Activated naive CD8-positive, alpha-beta T cell treated with anti-CD3 and anti-CD28 coated beads, Interleukin-2, amount 10 ng/mL, durations not matched to agents 7 days and 5 days (primary cell): ENCODE measurements at regions not wholly inside any gene's neighbourhood (a gene's known extent, or its start where the extent isn't known, plus 50 kb on each side); places are given as distances from the start of the nearest gene placed in this dataset.

Source experiments
- ATAC-seq: fragments of 150-1000 bp; cut with Tn5 transposase; one replicate; pipeline ENCODE4 v1.10.0; 2021; ENCODE audit warnings: low read depth, moderate library complexity
- POLR2A ChIA-PET: fragments of 350-600 bp; sonication (Branson Sonifier 250); formaldehyde crosslinking; loops from one replicate; lab custom pipeline; 2021; ENCODE audit warnings: antibody characterized with exemption; lab: Charles Lee
- DNase-seq: peaks from one replicate; pipeline ENCODE4 v3.0.0; 2021
- H3K27ac Mint-ChIP-seq: one replicate; pipeline ENCODE4 v1.8.0; 2022; ENCODE audit warnings: mild to moderate bottlenecking, mixed read lengths
- H3K27me3 Mint-ChIP-seq: one replicate; pipeline ENCODE4 v1.8.0; 2022; ENCODE audit warnings: mild to moderate bottlenecking, moderate library complexity, mixed read lengths
- H3K36me3 Mint-ChIP-seq: one replicate; pipeline ENCODE4 v1.8.0; 2021; ENCODE audit warnings: mild to moderate bottlenecking, mixed read lengths
- H3K4me1 Mint-ChIP-seq: one replicate; pipeline ENCODE4 v1.8.0; 2021; ENCODE audit warnings: mixed read lengths
- H3K4me3 Mint-ChIP-seq: one replicate; pipeline ENCODE4 v1.8.0; 2022; ENCODE audit warnings: mild to moderate bottlenecking, moderate library complexity, mixed read lengths
- H3K9me3 Mint-ChIP-seq: one replicate; pipeline ENCODE4 v1.8.0; 2021; ENCODE audit warnings: mixed read lengths

- no peaks in the 10 kb centered on the region for H3K36me3 Mint-ChIP-seq
- no peak overlapping the region for H3K27ac Mint-ChIP-seq
- DNase-seq (no peak), ATAC-seq (no peak)
- no peaks in the 10 kb centered on the region for H3K27me3 Mint-ChIP-seq
- no peaks in the 10 kb centered on the region for H3K4me1 Mint-ChIP-seq
- no peak overlapping the region for H3K4me3 Mint-ChIP-seq
- no peaks in the 10 kb centered on the region for H3K9me3 Mint-ChIP-seq
- POLR2A ChIA-PET = no interaction called here
These were observed 91.5 kb upstream of the TMEFF2 start for GRCh38 chr2:192286093-192286701.

- Mint-ChIP-seq H3K9me3 (no peaks in the 10 kb centered on the region), H3K27ac (no peak overlapping the region), H3K4me3 (no peak overlapping the region), H3K27me3 (no peaks in the 10 kb centered on the region), H3K36me3 (no peaks in the 10 kb centered on the region), H3K4me1 (no peaks in the 10 kb centered on the region)
- POLR2A ChIA-PET = no interaction called here
- ATAC-seq (no peak), DNase-seq (no peak)
These were observed 88.7 kb upstream of the TMEFF2 start for GRCh38 chr2:192283450-192283849.

GRCh38 chr2:192278701-192279100, 84.0 kb upstream of the TMEFF2 start:
- no peaks in the 10 kb centered on the region for H3K9me3 Mint-ChIP-seq
- H3K4me1 Mint-ChIP-seq = no peaks in the 10 kb centered on the region
- ATAC-seq (no peak), DNase-seq (no peak)
- no peaks in the 10 kb centered on the region for H3K27me3 Mint-ChIP-seq
- H3K4me3 Mint-ChIP-seq = no peak overlapping the region
- no peaks in the 10 kb centered on the region for H3K36me3 Mint-ChIP-seq
- H3K27ac Mint-ChIP-seq = no peak overlapping the region
- POLR2A ChIA-PET = no interaction called here

GRCh38 chr2:192277494-192278109, 82.9 kb upstream of the TMEFF2 start:
- ATAC-seq (no peak), DNase-seq (no peak)
- POLR2A ChIA-PET = no interaction called here
- Mint-ChIP-seq H3K9me3 (no peaks in the 10 kb centered on the region), H3K27me3 (no peaks in the 10 kb centered on the region), H3K4me3 (no peak overlapping the region), H3K4me1 (no peaks in the 10 kb centered on the region), H3K27ac (no peak overlapping the region), H3K36me3 (no peaks in the 10 kb centered on the region)

- no peak overlapping the region for H3K4me3 Mint-ChIP-seq
- ATAC-seq = no peak
- no peaks in the 10 kb centered on the region for H3K27me3 Mint-ChIP-seq
- H3K27ac Mint-ChIP-seq = no peak overlapping the region
- H3K4me1 Mint-ChIP-seq = no peaks in the 10 kb centered on the region
- no peaks in the 10 kb centered on the region for H3K9me3 Mint-ChIP-seq
- DNase-seq = no peak
- POLR2A ChIA-PET = no interaction called here
- H3K36me3 Mint-ChIP-seq = no peaks in the 10 kb centered on the region
These were observed 80.9 kb upstream of the TMEFF2 start for GRCh38 chr2:192275632-192276031.

- no peaks in the 10 kb centered on the region for H3K36me3 Mint-ChIP-seq
- POLR2A ChIA-PET = no interaction called here
- no peak for ATAC-seq
- no peak for DNase-seq
- no peak overlapping the region for H3K4me3 Mint-ChIP-seq
- no peak overlapping the region for H3K27ac Mint-ChIP-seq
- no peaks in the 10 kb centered on the region for H3K9me3 Mint-ChIP-seq
- no peaks in the 10 kb centered on the region for H3K4me1 Mint-ChIP-seq
- H3K27me3 Mint-ChIP-seq = no peaks in the 10 kb centered on the region
These were observed 72.8 kb upstream of the TMEFF2 start for GRCh38 chr2:192267484-192267883.

- no peaks in the 10 kb centered on the region for H3K27me3 Mint-ChIP-seq
- no peak overlapping the region for H3K4me3 Mint-ChIP-seq
- no peak overlapping the region for H3K27ac Mint-ChIP-seq
- ATAC-seq (no peak), DNase-seq (no peak)
- no peaks in the 10 kb centered on the region for H3K9me3 Mint-ChIP-seq
- no peaks in the 10 kb centered on the region for H3K4me1 Mint-ChIP-seq
- POLR2A ChIA-PET = no interaction called here
- H3K36me3 Mint-ChIP-seq = no peaks in the 10 kb centered on the region
These were observed 71.0 kb upstream of the TMEFF2 start for GRCh38 chr2:192265751-192266150.

GRCh38 chr2:192254444-192254843, 59.7 kb upstream of the TMEFF2 start:
- Mint-ChIP-seq H3K27me3 (no peaks in the 10 kb centered on the region), H3K27ac (no peak overlapping the region), H3K9me3 (no peaks in the 10 kb centered on the region), H3K4me3 (no peak overlapping the region), H3K4me1 (no peaks in the 10 kb centered on the region), H3K36me3 (no peaks in the 10 kb centered on the region)
- DNase-seq (no peak), ATAC-seq (no peak)
- POLR2A ChIA-PET = no interaction called here

GRCh38 chr2:192253692-192254091, 59.0 kb upstream of the TMEFF2 start:
- no peaks in the 10 kb centered on the region for H3K4me1 Mint-ChIP-seq
- H3K4me3 Mint-ChIP-seq = no peak overlapping the region
- POLR2A ChIA-PET = no interaction called here
- ATAC-seq (no peak), DNase-seq (no peak)
- no peak overlapping the region for H3K27ac Mint-ChIP-seq
- H3K36me3 Mint-ChIP-seq = no peaks in the 10 kb centered on the region
- no peaks in the 10 kb centered on the region for H3K9me3 Mint-ChIP-seq
- no peaks in the 10 kb centered on the region for H3K27me3 Mint-ChIP-seq

GRCh38 chr2:192250961-192251360, 56.2 kb upstream of the TMEFF2 start:
- Mint-ChIP-seq H3K36me3 (no peaks in the 10 kb centered on the region), H3K9me3 (no peaks in the 10 kb centered on the region), H3K27ac (no peak overlapping the region), H3K4me3 (no peak overlapping the region), H3K4me1 (no peaks in the 10 kb centered on the region), H3K27me3 (no peaks in the 10 kb centered on the region)
- DNase-seq (no peak), ATAC-seq (no peak)
- POLR2A ChIA-PET = no interaction called here

GRCh38 chr2:192247456-192247855, 52.7 kb upstream of the TMEFF2 start:
- Mint-ChIP-seq H3K36me3 (no peaks in the 10 kb centered on the region), H3K27me3 (no peaks in the 10 kb centered on the region), H3K4me3 (no peak overlapping the region), H3K4me1 (no peaks in the 10 kb centered on the region), H3K9me3 (no peaks in the 10 kb centered on the region), H3K27ac (no peak overlapping the region)
- DNase-seq (no peak), ATAC-seq (no peak)
- POLR2A ChIA-PET = no interaction called here

- Mint-ChIP-seq H3K27me3 (no peaks in the 10 kb centered on the region), H3K27ac (no peak overlapping the region), H3K9me3 (no peaks in the 10 kb centered on the region), H3K4me1 (no peaks in the 10 kb centered on the region), H3K36me3 (no peaks in the 10 kb centered on the region), H3K4me3 (no peak overlapping the region)
- POLR2A ChIA-PET = no interaction called here
- no peak for DNase-seq
- no peak for ATAC-seq
These were observed 51.6 kb upstream of the TMEFF2 start for GRCh38 chr2:192246297-192246696.

GRCh38 chr2:192245329-192245728, 50.6 kb upstream of the TMEFF2 start:
- POLR2A ChIA-PET = no interaction called here
- Mint-ChIP-seq H3K27me3 (no peaks in the 10 kb centered on the region), H3K36me3 (no peaks in the 10 kb centered on the region), H3K27ac (no peak overlapping the region), H3K4me1 (no peaks in the 10 kb centered on the region), H3K9me3 (no peaks in the 10 kb centered on the region), H3K4me3 (no peak overlapping the region)
- ATAC-seq (no peak), DNase-seq (no peak)
